ENCODE measurements at regions not wholly inside any gene's neighbourhood (a gene's known extent, or its start where the extent isn't known, plus 50 kb on each side); places are given as distances from the start of the nearest gene placed in this dataset.
"Not testable (repeated sequence)": the region's sequence is repeated elsewhere in the genome, so short reads cannot be mapped to it uniquely, and the experiment has no call there.

DNA sequence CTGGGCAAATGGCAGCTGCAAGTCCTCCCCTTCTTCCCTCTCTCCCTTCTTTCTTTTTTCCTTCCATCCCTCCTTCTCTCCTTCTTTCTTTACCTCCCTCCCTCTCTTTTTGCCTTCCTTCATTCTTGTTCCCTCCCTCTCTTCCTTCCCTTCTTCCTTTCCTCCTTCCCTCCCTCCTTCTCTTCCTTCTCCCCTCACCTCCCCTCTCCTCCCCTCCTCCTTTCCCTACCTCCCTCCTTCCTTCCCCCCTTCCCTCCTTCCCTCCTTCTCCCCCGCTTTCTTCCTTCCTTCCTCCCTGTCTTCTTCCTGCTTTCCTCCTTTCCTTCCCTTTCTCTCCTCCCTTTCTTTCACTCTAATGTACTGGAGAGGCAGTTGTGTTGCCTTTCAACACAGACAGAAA is 110.8 kb upstream of the SALL1 start:
- no peak for DNase-seq (ENCODE audit: low spot score)

- no peak for DNase-seq (ENCODE audit: low spot score)
These were observed 104.4 kb upstream of the SALL1 start for GRCh38 chr16:51255349-51255972.

DNA sequence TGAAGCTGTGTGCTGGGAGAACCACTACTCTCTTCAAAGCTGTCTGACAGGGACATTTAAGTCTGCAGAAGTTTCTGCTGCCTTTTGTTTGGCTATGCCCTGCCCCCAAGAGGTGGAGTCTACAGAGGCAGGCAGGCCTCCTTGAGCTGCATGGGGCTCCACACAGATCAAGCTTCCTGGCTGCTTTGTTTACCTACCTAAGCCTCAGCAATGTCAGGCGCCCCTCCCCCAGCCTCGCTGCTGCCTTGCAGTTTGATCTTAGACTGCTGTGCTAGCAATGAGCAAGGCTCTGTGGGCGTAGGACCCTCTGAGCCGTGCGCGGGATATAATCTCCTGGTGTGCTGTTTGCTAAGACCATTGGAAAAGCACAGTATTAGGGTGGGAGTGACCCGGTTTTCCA is 103.3 kb upstream of the SALL1 start:
- not testable (repeated sequence) for DNase-seq (ENCODE audit: low spot score)

- no peak for DNase-seq (ENCODE audit: low spot score)
These were observed 97.1 kb upstream of the SALL1 start for GRCh38 chr16:51248217-51248616.

- DNase-seq (ENCODE audit: low spot score) = no peak
These were observed 94.6 kb upstream of the SALL1 start for GRCh38 chr16:51245658-51245995.

DNA sequence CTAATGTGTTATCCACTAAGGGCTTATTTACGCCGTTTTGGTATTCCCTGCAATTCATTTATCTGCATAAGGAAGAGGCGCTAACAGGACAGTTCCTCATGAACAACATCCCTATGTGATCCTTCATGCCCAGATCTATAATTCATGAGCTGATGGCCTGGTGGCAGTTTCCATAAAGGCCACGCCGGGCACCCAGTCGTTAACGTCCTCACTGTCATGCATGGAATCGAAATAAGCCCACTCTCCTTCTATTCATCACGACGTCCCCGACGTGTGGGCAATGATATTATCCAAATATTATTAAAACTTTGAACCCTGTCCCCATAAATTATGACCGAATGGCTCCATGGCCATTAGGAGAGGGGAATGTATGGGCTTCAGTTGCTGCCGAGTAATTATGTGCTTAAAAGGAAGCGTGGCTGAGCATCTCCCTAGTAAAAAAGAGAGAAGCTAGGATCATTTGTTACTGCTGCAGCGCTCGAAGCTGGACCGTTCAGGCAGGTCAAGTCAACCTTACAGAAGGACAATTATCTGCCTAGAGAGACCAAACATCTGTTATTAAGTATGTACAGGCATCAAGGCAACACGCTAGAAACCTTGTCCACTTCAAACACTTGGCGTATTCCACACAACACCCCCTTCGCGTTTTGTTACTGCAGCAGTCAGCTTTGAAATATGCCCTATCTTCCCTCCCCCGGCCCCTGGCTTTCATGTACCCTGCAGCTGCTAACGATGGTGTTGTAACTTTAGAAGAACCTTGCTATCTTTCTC is 94.0 kb upstream of the SALL1 start:
- DNase-seq (ENCODE audit: low spot score) = no peak

DNA sequence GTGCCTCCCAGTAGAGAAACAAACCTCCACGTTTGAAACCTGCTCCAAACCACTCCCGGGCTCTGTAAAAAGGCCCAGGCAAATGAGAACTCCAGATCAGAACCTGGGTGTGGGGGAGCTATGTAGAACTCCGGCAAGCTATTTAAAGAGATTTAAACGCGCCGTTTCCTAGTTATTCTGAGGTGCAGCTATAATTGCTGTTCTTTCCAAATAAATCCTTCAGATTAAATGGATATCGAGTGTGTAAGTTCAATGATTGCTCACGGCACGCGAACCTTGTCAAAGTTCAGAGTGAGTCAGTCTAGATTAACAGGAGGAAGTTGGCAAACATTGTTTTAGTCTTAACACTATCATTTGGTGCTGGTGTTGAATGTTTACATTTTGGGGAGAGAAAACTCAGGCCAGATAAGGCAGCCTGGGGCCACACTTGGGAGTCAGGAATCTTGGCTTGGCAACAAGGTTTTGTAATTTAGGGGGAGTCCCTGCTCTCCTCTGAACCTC is 92.9 kb upstream of the SALL1 start:
- no peak for DNase-seq (ENCODE audit: low spot score)

DNA sequence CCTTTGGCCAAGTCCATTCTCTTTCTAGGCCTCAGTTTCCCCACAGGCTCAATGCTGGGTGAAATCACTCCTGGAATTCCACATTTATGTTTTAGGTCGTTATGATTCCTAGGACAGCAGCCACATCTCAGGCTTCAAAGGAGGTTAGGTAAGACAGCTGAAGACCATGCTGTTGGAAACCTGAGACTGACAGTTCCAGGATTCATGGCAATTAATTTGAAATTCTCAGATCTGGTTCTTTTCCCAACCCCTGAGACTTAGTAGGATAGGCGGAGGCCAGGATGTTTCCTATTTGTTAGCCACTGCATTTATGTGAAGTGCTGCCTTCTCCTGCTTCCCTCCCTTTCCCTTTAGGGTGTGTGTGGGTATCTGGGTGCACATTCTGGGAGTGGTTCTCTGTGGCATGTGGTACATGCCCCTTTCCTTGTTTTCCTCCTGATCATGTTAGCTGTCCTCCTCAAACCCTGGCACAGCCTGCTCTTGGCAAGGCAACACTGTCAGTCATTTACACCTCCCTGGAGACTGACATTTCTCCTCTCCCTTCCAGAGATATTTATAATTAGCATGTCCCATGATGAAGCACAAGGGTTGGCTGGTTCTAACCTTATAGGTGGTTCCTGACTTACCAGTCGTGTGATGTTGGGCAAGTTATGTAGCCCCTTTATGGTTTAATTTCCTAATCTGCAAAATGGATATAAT is 91.4 kb upstream of the SALL1 start:
- DNase-seq (ENCODE audit: low spot score) = no peak

DNA sequence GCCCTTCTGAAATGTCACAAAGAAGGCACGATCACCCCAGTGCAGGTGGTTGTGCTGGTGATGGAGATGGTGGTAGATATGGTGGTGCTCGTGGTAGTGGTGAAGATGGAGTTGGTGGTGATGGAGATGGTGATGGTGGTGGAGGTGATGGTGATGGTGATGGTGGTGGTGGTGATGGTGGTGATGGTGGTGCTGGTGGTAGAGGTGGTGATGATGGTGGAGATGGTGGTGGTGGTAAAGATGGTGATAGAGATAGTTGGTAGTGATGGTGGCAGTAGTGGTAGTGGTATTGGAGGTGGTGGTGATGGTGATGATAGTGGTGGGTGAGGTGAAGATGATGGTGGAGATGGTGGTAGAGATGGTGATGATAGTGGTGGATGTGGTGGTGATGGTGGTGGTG is 88.1 kb upstream of the SALL1 start:
- DNase-seq (ENCODE audit: low spot score) = no peak

DNA sequence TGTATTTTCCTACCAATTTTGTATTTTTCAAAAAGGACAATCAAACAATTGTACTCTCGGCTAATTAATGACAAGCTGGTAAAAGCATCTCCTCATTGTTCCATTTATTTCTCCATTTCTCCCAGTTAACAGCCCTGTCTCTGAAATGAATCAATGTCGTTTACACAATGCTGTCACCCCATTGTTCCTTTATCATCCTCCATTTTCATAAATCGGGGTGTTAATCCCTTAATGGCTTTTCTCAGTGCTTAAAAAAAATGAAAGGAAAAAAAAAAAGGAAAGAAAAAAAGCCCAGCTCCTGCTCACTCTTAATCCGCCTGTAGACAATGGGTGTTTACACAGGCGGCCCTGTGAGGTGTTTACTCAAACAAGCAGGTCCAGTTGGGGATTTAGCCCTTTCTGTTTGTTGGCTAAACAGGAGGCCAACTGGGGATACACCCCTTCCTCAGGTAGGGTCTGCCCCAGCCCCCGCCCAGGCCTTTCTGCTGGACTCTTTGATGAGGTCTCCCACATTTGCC is 86.8 kb upstream of the SALL1 start:
- DNase-seq (ENCODE audit: low spot score) = peak; percentile 16

GRCh38 chr16:51237207-51237606 is 86.1 kb upstream of the SALL1 start:
- DNase-seq (ENCODE audit: low spot score) = peak; percentile 13

DNA sequence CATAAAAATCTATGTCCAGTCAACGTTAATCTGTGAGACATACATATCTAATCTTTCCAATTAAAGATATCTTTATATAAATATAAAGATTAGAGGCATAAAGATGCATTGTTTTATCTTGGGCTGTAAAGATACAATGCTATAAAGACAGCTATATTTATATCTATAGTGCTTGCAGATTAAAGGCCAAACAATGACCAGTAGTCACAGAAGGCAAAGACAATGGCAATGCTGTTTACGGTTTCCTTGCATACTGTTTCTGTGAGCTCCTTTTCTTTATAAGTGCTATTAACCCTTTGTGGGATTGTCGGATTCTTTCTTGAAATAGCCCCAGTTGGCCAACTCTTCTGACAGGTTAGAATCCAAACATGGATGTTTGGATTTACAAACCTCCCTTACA is 85.5 kb upstream of the SALL1 start:
- DNase-seq (ENCODE audit: low spot score) = peak; percentile 48

- DNase-seq (ENCODE audit: low spot score) = no peak
These were observed 80.6 kb upstream of the SALL1 start for GRCh38 chr16:51231702-51232101.

GRCh38 chr16:51230035-51230434 is 79.0 kb upstream of the SALL1 start:
- not testable (repeated sequence) for DNase-seq (ENCODE audit: low spot score)

GRCh38 chr16:51228097-51228659 is 77.1 kb upstream of the SALL1 start:
- no peak for DNase-seq (ENCODE audit: low spot score)

DNA sequence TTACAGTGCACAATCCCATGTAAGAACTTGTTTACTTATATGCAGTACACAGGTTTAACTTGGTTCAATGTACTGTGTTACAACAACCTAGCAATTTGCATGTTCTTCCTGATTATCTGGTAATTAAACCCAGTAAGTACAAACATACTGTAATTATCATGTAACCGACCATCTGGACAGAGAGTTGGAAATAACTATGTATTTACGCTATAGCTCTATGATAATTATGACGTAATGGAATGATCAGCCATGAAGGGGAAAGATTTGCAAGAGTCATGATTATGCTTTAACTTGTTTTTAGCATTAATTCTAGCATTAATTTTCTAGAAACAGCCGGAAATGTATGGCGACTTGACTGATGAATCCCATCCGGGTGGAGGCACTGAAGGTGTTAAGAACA is 74.8 kb upstream of the SALL1 start:
- no peak for DNase-seq (ENCODE audit: low spot score)

DNA sequence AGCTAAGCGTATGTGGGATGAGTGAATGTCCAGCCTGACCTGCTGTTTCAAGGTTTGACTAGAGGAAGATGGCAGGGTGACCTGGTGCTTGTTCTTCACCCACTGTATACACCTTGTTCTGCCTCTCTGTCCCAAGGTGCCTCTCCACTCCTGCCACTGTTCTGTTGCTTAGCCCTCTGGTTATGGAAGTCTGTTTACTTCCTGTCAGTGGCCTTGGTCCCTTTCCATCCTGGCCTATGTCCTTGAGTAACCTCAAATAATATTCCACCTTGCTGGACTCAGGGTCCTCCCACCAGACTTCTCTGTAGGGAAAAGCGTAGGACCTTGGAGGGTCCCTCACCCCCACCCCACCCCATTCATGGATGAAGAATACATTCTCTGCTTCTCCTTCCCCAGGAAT is 73.2 kb upstream of the SALL1 start:
- DNase-seq (ENCODE audit: low spot score) = no peak

DNA sequence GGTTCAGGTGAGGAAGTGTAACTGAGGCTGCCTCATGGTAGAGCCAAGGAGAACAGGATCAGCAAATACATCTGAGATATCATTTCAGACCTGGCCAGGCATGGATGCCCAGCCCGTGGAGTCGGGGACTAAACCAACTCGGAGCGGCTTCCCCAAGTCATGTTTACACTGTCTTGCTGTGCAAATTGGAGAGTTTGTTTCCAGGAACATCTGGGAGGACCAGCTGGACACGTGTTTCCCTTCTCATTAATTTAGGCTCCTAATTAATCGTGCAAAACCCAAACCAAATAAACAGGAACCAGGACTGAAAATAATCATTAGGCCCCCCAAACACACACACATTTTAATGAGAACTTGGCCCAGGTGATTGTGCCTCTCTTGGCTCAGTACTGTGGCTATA is 70.9 kb upstream of the SALL1 start:
- no peak for DNase-seq (ENCODE audit: low spot score)

- no peak for DNase-seq (ENCODE audit: low spot score)
These were observed 60.1 kb upstream of the SALL1 start for GRCh38 chr16:51211148-51211547.

GRCh38 chr16:51210087-51210486 is 59.0 kb upstream of the SALL1 start:
- no peak for DNase-seq (ENCODE audit: low spot score)

GRCh38 chr16:51201604-51202003 is 50.5 kb upstream of the SALL1 start:
- no peak for DNase-seq (ENCODE audit: low spot score)
